ENCODE measurements at regions not wholly inside any gene's neighbourhood (a gene's known extent, or its start where the extent isn't known, plus 50 kb on each side); places are given as distances from the start of the nearest gene placed in this dataset.
"Not testable (repeated sequence)": the region's sequence is repeated elsewhere in the genome, so short reads cannot be mapped to it uniquely, and the experiment has no call there.

DNA sequence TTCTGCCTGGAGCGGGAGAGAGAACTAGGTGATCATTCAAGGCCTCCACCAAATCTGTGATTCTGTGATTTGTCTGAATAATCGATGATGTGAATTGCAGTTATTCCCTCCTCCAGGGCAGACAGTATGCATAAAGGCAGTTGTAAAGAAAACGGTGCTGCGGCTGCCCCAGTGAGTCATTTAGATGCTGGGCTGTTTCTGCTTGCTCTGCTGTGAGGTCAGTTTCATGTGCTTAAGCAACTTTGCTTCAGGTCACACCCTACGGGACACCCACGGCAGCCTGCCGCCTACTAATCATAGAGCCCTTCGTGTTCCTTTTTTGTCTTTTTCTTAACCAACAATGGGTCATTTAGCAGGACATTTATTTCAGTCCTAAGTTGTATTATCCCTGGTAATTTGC lies 158.1 kb upstream of the PITRM1 start:
- peak; percentile 85 to 92 for DNase-seq

DNA sequence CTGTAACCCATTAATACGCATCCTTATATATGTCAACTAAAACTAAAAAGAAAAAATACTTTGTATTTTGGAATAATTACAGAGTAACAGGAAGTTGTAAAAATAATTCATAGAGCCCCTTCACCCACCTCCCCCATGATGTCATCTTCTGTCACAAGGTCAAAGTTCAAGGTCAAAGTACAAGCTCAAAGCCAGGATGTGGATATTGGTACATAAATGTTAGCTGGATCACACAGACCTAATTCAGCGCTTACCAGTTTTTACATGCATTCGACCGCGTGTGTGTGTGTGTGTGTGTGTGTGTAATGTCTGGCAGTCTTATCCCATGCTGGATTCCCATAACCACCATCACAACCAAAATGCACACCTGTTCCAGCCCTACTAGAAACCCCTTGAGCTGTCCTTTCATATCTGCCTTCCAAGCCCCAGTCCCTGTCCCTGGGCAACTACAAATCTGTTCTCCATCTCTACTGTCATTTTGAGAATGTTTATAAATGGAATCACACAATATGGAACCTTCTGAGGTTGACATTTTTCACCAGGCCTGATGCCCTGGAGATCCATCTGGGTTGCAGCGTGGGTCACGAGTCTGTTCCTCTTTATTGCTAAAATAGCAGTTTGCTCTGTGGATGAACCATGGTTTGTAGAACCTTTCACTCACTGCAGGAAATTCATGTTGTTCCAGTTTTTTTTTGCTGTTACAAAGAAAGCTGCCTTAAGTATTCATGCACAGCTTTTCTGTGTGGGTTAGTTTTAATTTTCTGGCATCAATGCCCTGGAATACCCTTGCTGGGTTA lies 153.6 kb upstream of the PITRM1 start:
- DNase-seq, result peak; percentile 16 to 18

DNA sequence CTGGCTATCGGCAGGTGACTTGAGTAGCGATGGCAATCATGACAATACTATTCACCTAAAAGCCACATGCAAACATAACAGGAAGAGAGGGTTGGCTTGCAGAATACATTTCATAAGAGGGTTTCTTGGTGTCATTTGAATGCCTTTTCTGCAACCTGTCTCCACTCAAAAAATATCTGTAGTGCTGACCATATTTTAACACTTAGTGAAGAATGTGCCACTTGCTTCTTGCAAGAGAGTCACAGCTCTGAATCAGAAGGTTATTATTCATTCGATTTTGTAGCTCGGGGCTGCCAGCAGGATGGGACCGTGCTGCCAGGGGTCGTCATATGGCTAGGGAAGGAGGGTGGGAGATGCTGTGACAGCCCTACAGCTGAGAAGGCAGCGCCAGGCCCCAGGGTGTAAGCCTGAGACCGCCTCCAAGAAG lies 152.0 kb upstream of the PITRM1 start:
- no peak for DNase-seq

DNA sequence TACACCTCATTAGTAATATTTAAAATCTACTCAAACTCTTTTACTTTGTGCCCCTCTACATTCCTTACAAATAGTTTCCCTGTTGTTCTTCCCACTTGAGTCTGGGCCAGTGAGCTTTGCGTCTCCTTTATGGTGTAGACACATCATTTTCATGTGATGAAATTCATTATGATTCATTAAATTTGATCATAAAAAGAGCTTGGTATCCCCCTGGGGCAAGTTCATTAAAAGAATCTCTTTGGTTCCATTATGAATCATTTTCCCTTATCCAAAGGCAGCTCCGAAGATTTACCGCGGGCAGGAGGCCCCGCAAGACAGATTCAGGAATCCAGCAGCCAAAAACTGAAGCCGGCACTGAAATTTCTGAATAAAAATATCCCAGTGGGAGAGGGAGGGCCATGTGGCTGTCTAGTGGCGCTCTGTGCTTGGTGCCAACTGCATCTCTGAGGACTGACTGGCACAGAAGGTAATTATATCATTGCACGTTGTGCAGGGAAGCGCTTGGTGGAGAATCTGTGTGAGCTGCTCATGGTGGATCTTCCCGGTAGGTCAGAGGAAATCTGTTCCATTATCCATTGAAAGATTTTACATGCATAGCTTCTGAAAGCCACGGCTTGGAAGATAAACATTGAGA lies 151.4 kb upstream of the PITRM1 start:
- no peak for DNase-seq

DNA sequence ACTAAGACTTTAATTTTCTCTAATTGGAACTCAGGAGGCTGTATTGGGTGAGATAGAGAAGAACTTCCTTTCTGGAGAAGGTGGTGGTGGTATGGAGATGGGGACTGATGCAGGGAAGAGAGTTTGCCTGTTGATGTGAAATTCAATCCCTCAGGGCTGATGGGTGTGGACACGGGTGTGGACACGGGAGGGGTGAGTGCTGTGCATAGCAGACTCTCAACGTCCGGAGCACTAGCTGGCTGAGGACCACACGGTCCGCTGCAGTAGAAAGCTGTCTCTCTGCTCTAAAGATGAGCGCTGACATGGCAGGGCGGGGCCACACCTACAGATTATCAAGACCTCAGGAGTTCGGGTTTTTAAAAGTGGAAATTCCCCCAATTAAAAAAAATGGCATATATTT lies 148.5 kb upstream of the PITRM1 start:
- DNase-seq, result no peak

DNA sequence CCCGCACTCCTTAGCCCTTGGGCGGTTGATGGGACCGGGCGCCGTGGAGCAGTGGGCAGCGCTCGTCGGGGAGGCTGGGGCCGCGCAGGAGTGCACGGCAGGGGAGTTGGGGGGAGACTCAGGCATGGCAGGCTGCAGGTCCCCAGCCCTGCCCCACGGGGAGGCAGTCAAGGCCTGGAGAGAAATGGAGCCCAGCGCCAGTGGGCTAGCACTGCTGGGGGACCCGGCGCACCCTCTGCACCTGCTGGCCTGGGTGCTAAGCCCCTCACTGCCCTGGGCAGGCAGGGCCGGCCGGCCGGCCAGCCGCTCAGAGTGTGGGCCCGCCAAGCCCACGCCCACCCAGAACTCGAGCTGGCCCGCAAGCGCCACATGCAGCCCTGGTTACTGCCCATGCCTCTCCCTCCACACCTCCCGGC lies 147.2 kb upstream of the PITRM1 start:
- no peak for DNase-seq

DNA sequence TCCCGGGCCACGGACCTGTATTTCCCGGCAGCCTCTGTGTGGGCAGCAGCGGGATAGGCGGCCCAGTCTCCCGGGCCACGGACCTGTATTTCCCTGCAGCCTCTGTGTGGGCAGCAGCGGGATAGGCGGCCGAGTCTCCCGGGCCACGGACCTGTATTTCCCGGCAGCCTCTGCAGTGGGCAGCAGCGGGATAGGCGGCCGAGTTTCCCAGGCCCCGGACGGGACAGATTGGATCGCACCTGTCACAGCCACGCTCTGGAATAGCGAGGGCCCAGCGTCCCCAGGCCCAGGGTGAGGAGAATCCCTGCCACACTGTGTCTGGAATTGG lies 145.9 kb upstream of the PITRM1 start:
- not testable (repeated sequence) for DNase-seq

DNA sequence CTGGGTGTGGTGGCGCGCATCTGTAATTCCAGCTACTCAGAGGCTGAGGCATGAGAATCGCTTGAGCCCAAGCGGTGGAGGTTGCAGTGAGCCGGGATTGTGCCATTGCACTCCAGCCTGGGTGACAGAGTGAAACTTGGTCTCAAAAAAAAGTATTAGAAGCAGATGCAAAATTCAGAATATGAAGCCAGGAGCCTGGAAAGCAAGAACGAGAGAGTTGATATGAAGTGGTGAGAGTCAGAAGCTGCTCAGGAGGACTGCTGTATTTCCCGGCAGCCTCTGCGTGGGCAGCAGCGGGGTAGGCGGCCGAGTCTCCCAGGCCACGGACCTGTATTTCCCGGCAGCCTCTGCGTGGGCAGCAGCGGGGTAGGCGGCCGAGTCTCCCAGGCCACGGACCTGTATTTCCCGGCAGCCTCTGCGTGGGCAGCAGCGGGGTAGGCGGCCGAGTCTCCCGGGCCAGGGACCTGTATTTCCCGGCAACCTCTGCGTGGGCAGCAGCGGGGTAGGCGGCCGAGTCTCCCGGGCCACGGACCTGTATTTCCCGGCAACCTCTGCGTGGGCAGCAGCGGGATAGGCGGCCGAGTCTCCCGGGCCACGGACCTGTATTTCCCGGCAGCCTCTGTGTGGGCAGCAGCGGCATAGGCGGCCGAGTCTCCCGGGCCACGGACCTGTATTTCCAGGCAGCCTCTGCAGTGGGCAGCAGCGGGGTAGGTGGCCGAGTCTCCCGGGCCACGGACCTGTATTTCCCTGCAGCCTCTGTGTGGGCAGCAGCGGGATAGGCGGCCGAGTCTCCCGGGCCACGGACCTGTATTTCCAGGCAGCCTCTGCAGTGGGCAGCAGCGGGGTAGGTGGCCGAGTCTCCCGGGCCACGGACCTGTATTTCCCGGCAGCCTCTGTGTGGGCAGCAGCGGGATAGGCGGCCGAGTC lies 145.2 kb upstream of the PITRM1 start:
- not testable (repeated sequence) for DNase-seq

DNA sequence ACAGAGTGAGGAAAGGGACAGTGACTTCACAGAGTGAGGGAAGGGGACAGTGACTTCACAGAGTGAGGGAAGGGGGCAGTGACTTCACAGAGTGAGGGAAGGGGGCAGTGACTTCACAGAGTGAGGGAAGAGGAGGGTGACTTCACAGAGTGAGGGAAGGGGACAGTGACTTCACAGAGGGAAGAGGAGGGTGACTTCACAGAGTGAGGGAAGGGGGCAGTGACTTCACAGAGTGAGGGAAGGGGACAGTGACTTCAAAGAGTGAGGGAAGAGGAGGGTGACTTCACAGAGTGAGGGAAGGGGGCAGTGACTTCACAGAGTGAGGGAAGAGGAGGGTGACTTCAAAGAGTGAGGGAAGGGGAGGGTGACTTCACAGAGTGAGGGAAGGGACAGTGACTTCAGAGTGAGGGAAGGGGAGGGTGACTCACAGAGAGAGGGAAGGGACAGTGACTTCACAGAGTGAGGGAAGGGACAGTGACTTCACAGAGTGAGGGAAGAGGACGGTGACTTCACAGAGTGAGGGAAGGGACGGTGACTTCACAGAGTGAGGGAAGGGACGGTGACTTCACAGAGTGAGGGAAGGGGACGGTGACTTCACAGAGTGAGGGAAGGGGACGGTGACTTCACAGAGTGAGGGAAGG lies 142.0 kb upstream of the PITRM1 start:
- DNase-seq, result peak; percentile 9 to 21

DNA sequence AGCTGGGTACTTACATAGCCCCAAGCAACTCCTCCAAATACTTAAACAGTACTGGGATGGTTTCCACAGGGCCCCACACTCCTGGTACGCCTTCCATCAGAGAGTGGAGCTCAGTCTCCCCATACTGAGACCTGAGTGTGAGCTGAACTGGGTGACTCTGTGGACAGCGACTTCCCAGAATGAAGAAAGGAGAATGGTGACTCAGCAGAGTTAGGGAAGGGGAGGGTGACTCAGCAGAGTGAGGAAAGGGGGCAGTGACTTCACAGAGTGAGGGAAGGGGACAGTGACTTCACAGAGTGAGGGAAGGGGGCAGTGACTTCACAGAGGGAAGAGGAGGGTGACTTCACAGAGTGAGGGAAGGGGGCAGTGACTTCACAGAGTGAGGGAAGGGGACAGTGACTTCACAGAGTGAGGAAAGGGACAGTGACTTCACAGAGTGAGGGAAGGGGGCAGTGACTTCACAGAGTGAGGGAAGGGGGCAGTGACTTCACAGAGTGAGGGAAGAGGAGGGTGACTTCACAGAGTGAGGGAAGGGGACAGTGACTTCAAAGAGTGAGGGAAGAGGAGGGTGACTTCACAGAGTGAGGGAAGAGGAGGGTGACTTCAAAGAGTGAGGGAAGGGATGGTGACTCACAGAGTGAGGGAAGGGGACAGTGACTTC lies 141.3 kb upstream of the PITRM1 start:
- peak; percentile 39 to 67 for DNase-seq

DNA sequence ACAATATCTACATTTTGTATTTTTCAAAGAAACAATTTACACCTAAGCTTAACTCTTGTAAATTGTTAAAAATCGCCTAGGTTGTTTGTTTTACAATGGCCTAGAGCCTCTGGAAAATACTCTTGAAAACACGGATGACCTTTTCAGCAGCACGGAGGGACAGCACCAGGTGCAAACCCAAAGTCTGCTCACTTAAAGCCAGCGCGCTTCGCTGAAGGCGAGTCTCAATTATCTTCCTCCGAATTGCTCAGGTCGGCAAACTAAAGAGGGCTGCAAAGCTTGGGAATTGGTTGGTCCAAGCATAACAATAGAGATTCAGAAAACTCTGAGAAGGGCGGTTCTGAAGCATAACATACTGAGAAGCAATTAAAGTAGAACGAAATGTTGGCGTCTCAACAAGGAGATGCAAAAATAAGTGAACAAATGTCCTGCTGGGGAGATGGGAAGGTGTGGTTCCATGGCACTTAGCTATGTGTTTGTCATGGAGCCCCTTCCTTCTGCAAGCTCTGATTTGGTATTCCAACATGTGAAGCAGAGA lies 139.9 kb upstream of the PITRM1 start:
- DNase-seq, result no peak

DNA sequence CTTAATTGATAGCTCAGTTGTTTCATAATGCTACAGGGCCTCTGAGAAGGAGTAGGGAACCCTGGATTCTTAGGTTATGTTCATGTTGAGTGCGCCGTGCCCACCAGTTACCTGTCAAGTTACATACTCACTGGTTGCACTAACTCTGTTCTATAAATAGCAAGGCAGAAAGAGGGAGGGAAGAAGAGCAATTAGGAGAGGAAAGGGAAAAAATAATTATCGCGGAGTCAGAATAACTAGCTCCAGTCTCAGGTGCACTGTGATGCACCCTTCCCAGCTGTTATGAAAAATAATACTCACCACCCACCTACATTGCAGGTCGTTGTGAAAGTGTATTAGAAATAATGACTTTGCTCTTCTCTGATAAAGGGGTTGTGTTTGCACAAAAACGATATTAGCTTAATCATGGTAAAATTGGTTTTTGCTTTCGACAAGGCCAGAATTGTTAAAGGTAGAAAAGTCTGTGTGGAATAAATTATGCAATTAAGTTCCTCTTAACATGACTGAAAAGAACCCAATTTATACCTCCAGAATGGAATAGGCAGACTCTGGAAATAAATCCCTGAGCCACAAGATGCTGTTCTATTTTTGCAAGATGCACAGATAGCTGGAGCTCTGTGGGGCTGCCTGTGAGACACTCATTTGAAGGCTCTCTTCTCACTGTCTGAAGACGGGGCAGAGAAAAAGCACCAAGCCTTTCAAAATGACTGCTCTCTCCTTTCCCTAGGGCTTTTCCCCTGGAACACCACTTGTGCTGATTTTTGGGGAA lies 137.6 kb upstream of the PITRM1 start:
- no peak for DNase-seq

DNA sequence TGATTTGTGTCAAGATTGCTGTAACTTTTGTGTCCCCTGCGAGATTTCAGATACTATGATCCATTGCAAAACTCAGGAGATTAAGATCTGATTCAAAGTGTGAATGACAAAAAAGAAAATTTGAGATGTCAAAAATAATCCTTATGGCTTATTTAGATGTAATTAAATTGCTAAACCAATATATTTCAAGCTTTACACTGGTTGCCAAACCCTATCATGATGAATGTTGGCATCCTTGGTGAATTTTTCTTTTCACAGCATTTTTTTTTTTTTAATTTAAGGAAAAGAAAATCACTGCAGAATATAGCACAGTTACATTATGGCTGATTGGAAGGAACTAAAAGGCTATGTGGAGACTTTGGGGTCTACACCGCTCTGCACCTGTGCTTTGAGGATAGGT lies 133.5 kb upstream of the PITRM1 start:
- no peak for DNase-seq

DNA sequence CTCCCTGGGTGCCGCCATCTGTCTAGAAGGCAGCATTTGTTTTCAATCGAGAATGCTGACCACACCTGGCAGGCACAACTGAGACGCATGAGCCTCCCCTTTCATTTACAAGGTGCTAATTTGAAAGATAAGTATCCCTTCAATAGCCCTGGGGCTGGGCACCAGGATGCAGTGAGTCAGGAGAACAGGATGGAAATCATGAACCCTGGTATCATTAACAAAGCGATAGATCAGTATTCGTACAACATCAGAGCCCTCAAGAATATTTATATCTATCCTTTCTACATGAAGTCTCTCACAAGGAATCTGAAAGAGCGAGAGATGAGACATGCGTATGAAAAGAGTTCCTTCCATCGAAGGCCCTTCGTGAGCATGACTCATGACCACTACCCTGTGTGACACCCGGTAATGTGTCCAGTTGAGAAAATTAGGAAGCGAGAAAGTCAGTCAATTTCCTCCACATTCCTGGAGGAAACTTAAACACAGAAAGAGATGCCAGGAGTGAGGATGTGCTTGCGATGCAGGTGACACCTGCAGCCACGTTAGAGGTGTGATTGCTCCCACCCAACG lies 123.1 kb upstream of the PITRM1 start:
- peak; percentile 13 to 25 for DNase-seq

DNA sequence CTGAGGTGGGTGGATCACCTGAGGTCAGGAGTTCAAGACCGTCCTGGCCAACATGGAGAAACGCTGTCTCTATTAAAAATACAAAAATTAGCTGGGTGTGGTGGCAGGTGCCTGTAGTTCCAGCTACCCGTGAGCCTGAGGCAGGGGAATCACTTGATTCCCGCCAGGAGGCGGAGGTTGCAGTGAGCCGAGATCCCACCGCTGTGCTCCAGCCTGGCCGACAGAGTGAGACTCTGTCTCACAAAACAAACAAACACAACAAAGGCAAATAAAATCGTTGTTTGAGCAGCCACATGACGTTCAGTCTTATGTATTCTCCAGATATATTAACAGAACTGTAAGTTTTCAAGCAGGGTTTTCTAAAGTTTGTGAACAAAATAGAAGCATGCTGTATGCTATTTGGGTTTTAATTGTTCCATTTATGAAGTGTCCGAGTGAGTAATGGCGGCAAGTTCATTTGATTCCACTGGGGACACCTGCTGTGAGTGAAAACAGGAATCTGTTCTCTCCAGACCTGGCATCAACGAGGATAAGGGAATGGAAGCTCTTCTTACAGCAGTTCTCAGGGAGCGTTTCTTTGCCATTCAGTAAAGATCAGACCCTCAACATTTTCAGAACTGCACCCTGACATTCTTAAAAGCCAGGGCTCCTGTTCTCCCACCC lies 122.5 kb upstream of the PITRM1 start:
- no peak for DNase-seq

DNA sequence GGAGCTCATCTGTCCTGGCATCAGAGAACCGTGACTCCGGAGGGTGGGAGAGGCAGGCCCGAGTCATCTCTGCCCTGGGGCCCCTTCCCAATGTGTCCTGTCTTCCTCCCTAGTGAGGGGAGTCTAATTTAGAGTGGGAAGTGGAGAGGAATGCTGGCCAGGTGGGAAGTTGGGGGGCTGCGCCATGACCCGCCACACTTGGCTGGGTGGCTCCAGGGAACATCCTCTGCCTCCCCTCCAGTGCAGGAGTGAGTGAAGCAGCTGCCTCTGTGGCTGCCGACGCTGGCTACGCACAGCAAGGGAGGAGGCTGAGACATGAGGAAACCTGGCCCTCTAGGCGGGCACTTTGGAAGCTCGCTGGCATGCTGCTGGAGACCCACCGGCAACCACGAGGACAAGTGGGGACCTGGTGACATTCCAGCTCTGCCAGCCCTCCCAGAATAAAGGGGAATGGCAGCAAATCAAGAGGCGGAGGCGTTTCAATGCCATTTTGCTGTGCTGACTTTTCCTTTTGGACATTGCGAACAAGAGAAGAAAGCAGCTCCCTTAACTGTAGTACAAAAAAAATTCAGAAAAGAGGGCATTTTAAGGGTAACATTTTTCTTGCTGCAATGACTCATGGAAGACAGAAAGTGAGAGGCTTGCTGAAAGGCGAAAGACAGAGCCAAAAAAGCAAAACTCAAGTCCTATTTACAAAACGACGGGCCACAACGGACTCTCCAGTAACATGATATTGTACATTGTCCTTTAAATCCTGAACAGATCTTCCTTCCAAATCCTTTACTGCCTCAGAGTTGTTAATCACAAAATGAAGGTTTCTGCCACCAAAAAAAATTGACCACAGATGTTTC lies 121.2 kb upstream of the PITRM1 start:
- no peak for DNase-seq

DNA sequence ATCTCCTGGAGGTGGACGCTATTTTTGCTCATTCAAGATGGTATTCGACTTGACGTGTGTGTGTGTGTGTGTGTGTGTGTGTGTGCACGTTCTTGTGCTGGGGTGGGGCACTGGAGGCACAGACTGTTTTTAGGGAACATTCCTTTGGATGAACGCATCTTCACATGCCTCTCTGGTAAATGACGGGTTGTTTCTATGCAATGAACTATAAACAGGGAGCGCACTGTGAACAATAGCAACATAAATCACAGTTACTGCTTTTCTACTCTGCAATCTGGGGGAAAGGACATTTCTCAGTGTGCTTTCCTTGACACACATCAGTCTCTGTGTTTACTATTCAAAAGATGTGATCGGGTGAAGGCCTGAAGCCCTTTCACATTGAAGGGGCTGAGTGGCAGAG lies 120.1 kb upstream of the PITRM1 start:
- DNase-seq, result no peak

DNA sequence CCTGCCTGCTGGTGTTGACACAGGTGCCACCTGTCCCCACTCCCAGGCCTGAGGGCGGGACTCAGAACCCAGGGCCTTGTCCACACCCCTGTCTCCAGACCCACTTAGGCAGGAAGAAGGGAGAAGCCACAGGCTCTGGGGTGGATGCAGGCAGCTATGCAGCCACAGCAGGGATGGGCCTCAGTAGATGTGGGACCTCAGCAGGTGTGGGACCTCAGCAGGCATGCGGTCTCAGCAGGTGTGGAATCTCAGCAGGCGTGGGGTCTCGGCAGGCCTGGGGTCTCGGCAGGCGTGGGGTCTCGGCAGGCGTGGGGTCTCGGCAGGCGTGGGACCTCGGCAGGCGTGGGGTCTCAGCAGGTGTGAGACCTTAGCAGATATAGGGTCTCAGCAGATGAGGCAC lies 118.0 kb upstream of the PITRM1 start:
- no peak for DNase-seq
